GM21360 (cell line): ENCODE measurements at regions not wholly inside any gene's neighbourhood (a gene's known extent, or its start where the extent isn't known, plus 50 kb on each side); places are given as distances from the start of the nearest gene placed in this dataset.
"Not testable (repeated sequence)": the region's sequence is repeated elsewhere in the genome, so short reads cannot be mapped to it uniquely, and the experiment has no call there.

Source experiments
- ATAC-seq: cut with Tn5 transposase; IDR thresholded peaks from one replicate; pipeline ENCODE4 v1.9.1; 2021; ENCODE audit warnings: mild to moderate bottlenecking, moderate library complexity; ENCODE audit not compliant: unreplicated experiment

GRCh38 chr3:102290241-102290640, 144.6 kb upstream of the ZPLD1 start:
- ATAC-seq = no peak

- no peak for ATAC-seq
Observed at GRCh38 chr3:102295756-102296155, 139.1 kb upstream of the ZPLD1 start.

- no peak for ATAC-seq
Observed at GRCh38 chr3:102297072-102297658, 137.7 kb upstream of the ZPLD1 start.

- ATAC-seq = no peak
Observed at GRCh38 chr3:102299125-102299877, 135.5 kb upstream of the ZPLD1 start.

- no peak for ATAC-seq
Observed at GRCh38 chr3:102301155-102301880, 133.5 kb upstream of the ZPLD1 start.

- ATAC-seq = no peak
Observed at GRCh38 chr3:102302020-102302419, 132.8 kb upstream of the ZPLD1 start.

GRCh38 chr3:102304550-102304949, 130.3 kb upstream of the ZPLD1 start:
- no peak for ATAC-seq

- ATAC-seq = no peak
Observed at GRCh38 chr3:102307442-102307841, 127.4 kb upstream of the ZPLD1 start.

- no peak for ATAC-seq
Observed at GRCh38 chr3:102329066-102329465, 105.7 kb upstream of the ZPLD1 start.

GRCh38 chr3:102329561-102329960, 105.3 kb upstream of the ZPLD1 start:
- ATAC-seq = no peak

- no peak for ATAC-seq
Observed at GRCh38 chr3:102332205-102332604, 102.6 kb upstream of the ZPLD1 start.

GRCh38 chr3:102332934-102333333, 101.9 kb upstream of the ZPLD1 start:
- ATAC-seq = no peak

- ATAC-seq = no peak
Observed at GRCh38 chr3:102336130-102336529, 98.7 kb upstream of the ZPLD1 start.

GRCh38 chr3:102339671-102340070, 95.1 kb upstream of the ZPLD1 start:
- no peak for ATAC-seq

GRCh38 chr3:102346897-102347296, 87.9 kb upstream of the ZPLD1 start:
- no peak for ATAC-seq

- no peak for ATAC-seq
Observed at GRCh38 chr3:102348904-102349303, 85.9 kb upstream of the ZPLD1 start.

GRCh38 chr3:102353148-102353547, 81.7 kb upstream of the ZPLD1 start:
- no peak for ATAC-seq

GRCh38 chr3:102353805-102354204, 81.0 kb upstream of the ZPLD1 start:
- ATAC-seq = peak; percentile 59

- peak; percentile 45 for ATAC-seq
Observed at GRCh38 chr3:102354818-102355515, 79.8 kb upstream of the ZPLD1 start.

GRCh38 chr3:102356506-102356905, 78.3 kb upstream of the ZPLD1 start:
- no peak for ATAC-seq

GRCh38 chr3:102357313-102357712, 77.5 kb upstream of the ZPLD1 start:
- ATAC-seq = not testable (repeated sequence)
